ENCODE measurements at regions not wholly inside any gene's neighbourhood (a gene's known extent, or its start where the extent isn't known, plus 50 kb on each side); places are given as distances from the start of the nearest gene placed in this dataset.
"Not testable (repeated sequence)": the region's sequence is repeated elsewhere in the genome, so short reads cannot be mapped to it uniquely, and the experiment has no call there.

DNA sequence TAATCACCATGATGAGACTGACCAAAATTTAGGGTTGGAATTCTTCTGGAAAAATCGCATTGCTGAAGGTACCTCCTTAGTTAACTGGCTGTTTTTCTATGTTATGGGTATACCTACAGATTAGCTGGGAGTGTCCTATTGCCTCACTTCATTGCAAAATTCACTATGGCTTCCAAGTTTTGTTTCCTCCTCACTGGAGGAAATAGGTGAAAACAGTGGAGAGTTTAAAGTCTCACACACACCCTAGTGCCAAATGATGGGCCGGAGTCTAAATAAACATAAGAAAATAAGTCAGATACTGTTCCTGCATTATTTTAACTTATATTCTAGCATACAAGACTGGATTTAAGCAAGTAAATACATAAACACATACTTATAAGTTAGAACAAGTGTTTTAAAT is 98.2 kb downstream of the AHR start:
- no peak for DNase-seq

DNA sequence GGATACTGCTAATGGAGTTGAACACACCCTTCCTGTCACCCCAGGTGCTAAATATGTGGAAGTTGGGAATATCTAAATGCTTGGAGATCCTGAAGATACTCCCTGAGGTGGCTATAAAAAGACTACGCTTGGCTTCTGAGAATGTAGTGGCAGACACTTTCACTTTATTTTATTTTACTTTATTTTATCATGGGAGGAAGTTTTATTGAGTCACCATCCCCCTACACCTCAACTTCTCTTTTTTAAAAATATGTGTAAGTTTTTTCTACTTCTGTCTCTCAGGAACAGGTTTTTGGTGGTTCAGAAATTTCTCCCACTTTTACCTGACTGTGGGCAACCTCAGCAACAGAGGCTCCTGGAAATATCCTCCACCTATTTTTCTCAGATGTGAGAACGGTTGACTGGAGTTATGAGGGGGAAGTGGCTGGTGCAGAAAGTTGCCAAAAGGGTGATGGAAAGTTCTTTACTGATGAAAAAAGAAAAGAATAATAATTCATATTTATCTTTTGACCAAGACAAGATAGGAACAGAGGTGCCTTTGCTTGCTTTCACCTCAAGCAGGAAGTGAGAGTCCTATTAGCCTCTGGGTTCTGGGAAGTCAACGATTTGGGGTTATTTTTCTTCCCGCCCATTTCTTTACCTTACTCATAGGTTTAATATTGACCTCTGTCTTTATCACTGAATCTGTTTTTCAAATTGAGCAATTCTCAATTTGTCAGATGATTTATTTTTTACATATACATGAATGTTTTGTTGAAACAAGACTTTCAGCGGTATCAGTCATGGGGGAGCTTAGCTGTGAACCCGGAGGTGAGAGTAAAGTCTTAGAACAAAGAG is 103.6 kb downstream of the AHR start:
- no peak for DNase-seq

DNA sequence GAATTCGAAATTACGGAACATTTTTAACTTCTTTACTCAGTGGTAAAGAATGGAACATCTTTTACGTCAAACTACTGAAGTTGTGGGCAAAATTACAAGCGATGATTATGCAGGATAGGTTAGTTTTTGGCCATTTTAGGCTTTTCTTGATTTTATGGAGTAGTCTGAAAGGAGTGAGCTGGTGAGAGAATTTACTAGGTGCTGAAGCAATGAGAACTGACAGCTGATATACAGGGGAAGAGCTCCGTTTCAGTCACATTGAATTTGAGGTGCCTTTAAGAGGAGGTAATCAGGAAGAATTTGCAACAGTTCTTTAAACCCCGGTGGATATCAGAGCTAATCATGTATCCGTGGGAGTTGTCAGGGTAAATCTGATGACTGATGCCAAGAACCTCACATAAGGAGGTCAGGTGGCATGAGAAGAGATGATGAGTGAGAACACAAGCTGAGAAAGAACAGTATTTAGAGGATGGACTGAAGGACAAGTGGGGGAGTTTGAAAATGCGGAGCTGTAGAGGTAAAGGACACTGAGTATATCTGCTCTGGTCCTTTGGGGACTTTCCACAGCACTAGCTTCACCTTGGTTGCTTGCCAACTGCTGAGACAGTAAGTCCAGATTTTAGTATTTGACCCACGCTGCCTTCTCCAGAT is 104.3 kb downstream of the AHR start:
- no peak for DNase-seq

DNA sequence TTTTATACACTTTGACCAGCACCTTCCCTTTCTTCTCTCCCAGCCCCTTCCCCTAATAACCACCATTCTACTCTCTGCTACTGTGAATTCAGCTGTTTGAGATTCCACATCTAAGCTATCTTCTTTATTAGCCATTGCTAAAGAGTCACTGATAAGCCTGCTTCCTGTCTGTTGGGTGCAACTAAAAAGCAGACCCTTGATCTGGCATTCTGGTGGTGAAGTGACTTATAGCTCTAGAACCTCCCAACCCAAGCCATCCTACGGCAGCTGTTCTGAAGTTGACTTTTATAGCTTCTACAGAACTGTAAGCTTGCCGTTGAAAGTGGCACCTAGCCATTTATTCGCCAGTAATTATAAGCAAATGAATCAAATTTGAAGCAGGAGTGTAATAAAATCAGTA is 105.6 kb downstream of the AHR start:
- DNase-seq: no peak

- no peak for DNase-seq
Observed at GRCh38 chr7:17405786-17406185, 107.3 kb downstream of the AHR start.

GRCh38 chr7:17406738-17407137 is 108.3 kb downstream of the AHR start:
- no peak for DNase-seq

DNA sequence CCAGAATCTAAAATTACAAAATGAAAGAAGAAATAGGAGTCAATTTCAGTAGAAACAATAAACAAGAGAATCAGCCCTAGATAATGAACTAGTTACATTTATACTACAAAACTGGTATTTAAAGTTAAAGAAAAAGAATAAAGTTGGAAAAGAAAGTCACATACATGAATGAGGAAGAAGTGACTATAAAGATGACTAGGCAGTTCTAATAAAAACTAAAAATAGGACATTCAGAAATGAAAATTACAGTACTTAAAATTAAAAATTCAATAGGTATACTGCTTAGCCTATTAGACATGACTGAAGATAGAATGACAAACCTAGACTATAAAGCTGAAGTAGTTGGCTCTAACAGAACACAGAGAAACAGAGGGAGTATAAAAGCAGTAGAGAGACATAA is 108.8 kb downstream of the AHR start:
- DNase-seq: no peak

DNA sequence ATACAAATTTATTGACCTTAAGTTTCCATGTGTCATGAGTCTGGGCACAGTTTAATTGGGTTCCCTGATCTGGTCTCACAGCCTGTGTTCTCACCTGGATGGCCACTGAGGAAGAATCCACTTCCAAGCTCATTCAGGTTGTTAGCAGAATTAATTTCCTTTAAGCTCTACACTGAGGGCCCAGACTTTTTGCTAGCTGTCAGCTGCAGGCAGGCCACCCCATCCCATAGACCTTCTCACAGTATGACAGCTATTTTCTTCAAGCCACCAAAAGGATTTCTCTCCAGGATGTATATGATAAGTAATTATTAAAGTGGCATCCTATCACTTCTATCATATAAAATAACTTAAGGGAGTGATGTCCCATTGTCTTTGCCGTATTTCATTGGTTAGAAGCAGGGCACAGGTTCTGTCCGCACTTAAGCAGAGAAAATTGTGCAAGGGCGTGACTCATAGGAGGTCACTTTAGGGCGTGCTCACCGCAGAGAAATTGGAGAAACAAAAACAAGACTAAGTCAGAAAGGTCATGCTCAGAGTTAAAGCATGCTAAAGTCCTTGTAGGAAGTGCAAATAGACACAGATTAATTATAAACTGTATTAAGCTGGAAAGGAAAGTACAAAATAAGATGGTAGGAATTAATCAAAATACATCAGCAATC is 109.9 kb downstream of the AHR start:
- DNase-seq: no peak

GRCh38 chr7:17408904-17409290 is 110.4 kb downstream of the AHR start:
- DNase-seq: no peak

DNA sequence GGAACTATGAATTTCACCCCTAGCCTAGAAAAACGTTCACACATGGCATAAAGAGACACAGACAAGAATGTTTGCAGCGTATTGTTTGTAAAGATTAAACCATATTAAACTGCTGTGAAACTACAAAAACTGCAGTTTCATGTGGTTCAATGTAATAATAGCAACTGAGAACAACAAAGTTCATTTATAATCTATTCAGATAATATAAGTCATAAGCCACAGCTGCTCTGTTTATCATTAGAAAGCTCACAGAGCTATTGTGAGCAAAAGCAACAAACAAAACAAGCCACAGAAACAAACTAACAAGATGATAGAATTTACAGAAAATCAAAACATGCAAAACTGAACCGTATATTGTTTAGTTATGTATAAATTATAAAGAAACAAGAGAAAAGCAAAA is 113.5 kb downstream of the AHR start:
- no peak for DNase-seq

DNA sequence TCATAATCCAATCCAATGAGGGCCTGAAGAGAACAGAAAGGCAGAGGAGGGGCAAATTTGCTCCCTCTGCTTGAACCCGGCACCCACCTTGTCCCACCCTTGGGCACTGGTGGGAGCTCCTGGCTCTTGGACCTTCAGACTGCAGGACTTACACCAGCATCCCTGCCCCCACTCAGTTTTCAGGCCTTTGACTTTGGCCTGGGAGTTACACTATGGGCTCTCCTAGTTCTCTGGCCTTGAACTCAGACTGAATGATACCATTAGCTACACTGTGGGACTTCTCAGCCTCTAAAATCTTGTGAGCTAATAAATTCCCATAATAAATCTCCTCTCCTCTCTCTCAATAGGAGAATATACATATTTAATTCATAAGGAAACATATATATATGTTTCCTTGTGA is 114.4 kb downstream of the AHR start:
- no peak for DNase-seq

GRCh38 chr7:17415955-17416354 is 117.5 kb downstream of the AHR start:
- no peak for DNase-seq

DNA sequence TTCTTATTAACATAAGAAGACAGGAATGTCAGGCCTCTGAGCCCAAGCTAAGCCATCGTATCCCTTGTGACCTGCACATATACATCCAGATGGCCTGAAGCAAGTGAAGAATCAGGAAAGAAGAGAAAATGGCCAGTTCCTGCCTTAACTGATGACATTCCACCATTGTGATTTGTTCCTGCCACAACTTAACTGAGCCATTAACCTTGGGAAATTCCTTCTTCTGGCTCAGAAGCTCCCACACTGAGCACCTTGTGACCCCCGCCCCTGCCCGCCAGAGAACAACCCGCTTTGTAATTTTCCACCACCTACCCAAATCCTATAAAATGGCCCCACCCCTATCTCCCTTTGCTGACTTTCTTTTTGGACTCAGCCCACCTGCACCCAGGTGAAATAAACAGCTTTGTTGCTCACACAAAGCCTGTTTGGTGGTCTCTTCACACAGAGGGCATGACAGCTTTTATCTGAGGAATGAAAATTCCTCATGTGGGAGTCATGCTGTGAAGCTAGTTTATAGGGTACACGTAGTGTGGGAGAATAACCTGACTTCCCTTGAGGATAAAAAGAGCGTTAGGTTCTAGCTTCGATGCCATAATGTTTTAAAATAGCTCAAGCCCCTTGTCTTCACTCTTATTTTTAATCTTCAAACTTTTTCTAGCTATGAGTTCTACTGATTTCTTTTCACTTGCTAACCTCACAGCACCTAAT is 122.0 kb downstream of the AHR start:
- DNase-seq: not testable (repeated sequence)

GRCh38 chr7:17421941-17422340 is 123.5 kb downstream of the AHR start:
- no peak for DNase-seq

GRCh38 chr7:17422966-17423365 is 124.5 kb downstream of the AHR start:
- DNase-seq: no peak

DNA sequence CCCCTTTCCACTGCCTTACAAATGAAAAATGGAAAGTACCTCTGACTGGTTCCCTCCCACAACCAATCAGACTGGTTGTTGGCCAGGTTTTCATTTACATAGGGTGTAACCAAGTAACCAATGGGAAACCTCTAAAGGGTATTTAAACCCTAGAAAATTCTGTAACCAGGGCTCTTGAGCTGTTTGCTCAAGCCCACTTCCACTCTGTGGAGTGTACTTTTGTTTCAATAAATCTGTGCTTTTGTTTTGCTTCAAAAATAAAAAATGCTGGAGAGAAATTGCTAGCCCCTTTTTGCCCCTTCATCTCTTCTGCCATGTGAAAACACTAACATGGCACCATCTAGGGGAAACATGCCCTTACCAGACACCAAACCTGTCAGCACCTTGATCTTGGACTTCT is 129.5 kb downstream of the AHR start:
- DNase-seq: no peak

DNA sequence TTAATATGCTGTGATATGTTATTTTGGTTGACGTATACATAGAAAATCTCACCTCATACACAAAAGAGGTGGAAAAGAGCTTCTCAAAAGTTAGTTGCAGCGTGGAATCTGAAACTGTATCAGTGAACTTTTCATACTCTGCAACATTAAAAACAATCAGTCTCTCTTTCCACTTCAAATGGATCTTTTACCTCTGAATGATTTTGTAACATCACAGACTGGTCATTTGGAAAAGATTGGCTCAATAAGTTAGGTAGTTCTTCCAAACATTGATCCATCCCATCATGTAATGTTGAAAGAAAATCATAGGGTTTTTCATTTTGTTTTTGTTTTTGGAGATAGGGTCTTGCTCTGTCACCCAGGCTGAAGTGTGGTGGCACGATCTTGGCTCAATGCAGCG is 131.1 kb downstream of the AHR start:
- DNase-seq: no peak

DNA sequence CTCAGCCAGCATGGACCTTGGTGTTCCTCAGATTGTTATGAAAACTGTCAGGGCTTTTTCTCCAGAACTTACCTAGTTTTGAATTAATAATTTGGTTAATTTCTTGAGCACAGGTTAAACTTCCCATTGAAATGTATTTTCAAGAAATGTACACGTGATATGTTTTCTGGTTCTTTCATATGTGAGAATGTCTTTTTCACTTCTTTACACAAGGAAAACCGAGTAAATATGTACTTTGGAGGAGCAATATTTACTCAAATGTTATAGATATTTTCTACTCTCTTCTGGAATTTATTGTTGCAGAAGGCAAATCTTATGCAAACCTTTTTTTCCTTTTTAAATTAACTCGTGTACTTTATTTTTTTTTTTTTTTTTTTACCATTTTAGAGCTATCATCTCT is 134.3 kb downstream of the AHR start:
- no peak for DNase-seq

GRCh38 chr7:17434191-17434590 is 135.7 kb downstream of the AHR start:
- DNase-seq: no peak

- no peak for DNase-seq
Observed at GRCh38 chr7:17434841-17435692, 136.6 kb downstream of the AHR start.

GRCh38 chr7:17436126-17436525 is 137.7 kb downstream of the AHR start:
- no peak for DNase-seq
